Lower leg skin (tissue), 4 donors: ENCODE measurements at regions not wholly inside any gene's neighbourhood (a gene's known extent, or its start where the extent isn't known, plus 50 kb on each side); places are given as distances from the start of the nearest gene placed in this dataset.
"Not testable (repeated sequence)": the region's sequence is repeated elsewhere in the genome, so short reads cannot be mapped to it uniquely, and the experiment has no call there.

Source experiments
- DNase-seq, 2 donors: peaks; one replicate each; pipeline ENCODE4 v3.0.0-alpha.2; 2019; ENCODE audit warnings: low spot score in 2 of 2
- H3K4me3 ChIP-seq: fragments of 200-600 bp; sonication (generic); 2 replicates; pipeline ENCODE4 v1.5.1; 2017; ENCODE audit warnings: mild to moderate bottlenecking, low read depth; ENCODE audit not compliant: poor library complexity, severe bottlenecking
- POLR2A ChIP-seq, 2 donors: fragments of 450-650 bp; IDR thresholded peaks; one replicate each; pipeline ENCODE4 v1.6.1; 2016 to 2017; ENCODE audit warnings: antibody characterized with exemption in 2 of 2, mild to moderate bottlenecking in 1 of 2, moderate library complexity in 1 of 2
- WGBS, 2 donors: methylation state at CpG; one replicate each; pipeline ENCODE4 v1.1.5; 2018; 5-methylcytosine and 5-hydroxymethylcytosine counted together
- intact Hi-C: fragments of 100-400 bp; cut with DNase I; formaldehyde crosslinking; loops from one replicate; pipeline ENCODE4 v1.15.0; 2023; ENCODE audit warnings: low total_unique reads
- TF ChIP-seq, protein P1 (sequence below), 3 donors: fragments of 450-650 bp; IDR thresholded peaks; one replicate each; pipeline ENCODE4 v1.5.1; 2016; ENCODE audit warnings: antibody characterized with exemption in 3 of 3, mild to moderate bottlenecking in 3 of 3, moderate library complexity in 2 of 3

DNA sequence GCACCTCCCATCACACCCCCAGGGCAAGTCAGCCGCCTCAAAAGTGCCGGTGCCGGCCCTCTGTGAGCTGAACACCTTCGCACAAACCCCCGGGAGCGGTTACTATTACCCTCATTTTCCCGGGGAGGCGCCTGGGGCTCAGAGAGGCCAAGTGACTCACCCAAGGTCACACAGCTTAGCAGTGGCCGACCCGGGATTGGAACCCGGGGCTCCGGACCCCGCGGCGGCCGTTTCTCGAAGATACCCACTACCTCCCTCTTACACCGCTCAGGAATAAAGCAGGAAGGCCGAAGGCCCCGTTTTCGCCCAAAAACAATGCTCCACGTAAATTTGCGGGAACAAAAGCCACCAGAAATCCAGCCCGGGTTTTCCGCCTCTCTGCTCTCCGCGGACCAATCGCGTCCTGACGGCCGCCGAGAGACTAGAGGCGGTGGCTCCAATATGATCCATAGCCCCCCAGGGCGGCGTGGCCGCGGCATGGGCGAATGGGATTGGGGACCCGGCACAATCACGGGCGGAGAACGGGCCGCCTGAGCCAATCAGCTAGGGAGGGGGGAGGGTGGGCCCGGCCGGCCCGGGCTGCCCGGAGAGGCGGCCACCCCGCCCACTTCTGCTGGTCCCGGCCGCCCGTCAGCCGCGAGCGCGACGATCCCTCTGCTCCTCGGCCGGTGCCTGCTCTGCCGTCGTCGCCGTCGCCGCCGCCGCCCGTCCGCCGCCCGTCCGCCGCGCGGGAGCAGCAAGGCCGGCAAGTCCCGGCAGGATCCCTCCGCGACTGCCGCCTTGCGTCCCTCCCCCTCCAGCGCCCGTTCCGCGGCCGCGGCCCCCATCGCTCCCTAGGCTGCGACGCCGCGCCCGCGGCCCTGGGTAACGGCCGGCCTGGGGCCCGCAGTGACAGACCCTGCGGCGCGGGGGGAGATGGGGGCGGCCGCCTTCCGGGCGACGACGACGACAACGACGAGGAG is 177.0 kb downstream of the OR4M2 start:
- no peak overlapping the region for H3K4me3 ChIP-seq
- TF ChIP-seq POLR2A (IDR thresholded peaks at IDR 0.05) = no peak
- TF ChIP-seq, protein P1, sequence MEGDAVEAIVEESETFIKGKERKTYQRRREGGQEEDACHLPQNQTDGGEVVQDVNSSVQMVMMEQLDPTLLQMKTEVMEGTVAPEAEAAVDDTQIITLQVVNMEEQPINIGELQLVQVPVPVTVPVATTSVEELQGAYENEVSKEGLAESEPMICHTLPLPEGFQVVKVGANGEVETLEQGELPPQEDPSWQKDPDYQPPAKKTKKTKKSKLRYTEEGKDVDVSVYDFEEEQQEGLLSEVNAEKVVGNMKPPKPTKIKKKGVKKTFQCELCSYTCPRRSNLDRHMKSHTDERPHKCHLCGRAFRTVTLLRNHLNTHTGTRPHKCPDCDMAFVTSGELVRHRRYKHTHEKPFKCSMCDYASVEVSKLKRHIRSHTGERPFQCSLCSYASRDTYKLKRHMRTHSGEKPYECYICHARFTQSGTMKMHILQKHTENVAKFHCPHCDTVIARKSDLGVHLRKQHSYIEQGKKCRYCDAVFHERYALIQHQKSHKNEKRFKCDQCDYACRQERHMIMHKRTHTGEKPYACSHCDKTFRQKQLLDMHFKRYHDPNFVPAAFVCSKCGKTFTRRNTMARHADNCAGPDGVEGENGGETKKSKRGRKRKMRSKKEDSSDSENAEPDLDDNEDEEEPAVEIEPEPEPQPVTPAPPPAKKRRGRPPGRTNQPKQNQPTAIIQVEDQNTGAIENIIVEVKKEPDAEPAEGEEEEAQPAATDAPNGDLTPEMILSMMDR (IDR thresholded peaks at IDR 0.05) = no peak
- 64 to 76% methylated on average over 58 to 109 of the region's 109 CpGs for WGBS, 2 donors
- no peak for DNase-seq
- intact Hi-C loops = no loop called here

DNA sequence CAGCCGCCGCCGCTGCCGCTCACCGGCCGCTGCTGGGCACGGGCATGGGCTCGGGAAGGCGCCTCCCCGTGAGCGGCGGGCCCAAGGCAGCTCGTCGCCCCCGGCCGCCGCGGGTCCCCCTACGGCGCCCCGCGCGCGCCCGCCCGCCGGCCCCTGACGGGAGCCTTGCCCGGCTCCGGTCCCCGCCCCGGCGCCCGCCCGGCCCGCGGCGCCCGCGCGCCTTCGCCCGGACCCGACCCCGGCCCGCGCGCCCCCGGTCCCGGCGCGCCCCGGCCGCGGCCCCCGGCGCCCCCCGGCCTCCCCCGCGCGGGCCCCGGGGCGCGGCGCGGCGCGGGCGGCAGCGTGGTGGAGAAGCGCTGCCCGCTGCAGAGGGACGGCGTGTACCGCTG is 177.7 kb downstream of the OR4M2 start:
- DNase-seq = no peak
- 60 to 80% methylated on average over 4 to 75 of the region's 75 CpGs for WGBS, 2 donors
- TF ChIP-seq, protein P1 (IDR thresholded peaks at IDR 0.05) = no peak
- TF ChIP-seq POLR2A (IDR thresholded peaks at IDR 0.05) = no peak
- H3K4me3 ChIP-seq = no peak overlapping the region
- intact Hi-C loops = no loop called here

DNA sequence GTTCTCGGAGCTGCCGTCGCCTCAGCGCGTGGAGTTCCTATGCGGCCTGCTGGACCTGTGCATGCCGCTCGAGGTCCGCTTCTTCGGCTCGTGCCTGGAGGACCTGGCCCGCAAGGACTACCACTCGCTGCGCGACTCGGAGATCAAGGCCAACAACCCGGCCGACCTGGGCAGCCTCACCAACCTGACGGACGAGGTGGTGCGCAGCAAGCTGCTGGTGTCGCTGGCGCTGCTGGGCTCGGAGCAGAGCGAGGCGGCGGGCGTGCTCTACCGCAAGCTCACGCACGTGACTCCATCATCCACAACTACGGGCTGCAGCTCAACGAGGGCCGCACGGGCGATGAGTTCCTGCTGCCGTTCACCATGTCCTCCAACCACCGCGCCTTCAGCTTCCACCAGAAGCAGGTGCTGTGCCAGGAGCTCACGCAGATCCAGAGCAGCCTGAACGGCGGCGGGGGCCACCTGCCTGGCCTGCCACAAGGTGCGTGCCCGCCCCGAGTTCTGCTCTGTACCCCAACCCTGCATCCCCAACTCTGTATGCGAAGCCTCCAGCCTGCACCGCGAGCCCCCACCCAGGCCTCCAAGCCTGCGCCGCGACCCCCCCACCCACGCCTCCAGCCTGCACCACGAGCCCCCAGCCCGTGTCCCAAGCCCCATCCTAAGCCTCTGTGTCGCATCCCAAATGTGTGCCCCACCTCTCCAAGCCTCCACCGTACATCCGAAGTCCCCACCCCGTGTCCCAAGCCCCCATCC is 178.2 kb downstream of the OR4M2 start:
- intact Hi-C loops = no loop called here
- no peak for TF ChIP-seq POLR2A (IDR thresholded peaks at IDR 0.05)
- TF ChIP-seq, protein P1 (IDR thresholded peaks at IDR 0.05) = no peak
- DNase-seq = no peak
- no peak overlapping the region for H3K4me3 ChIP-seq
- 73 to 81% methylated on average over 43 to 59 of the region's 59 CpGs for WGBS, 2 donors

DNA sequence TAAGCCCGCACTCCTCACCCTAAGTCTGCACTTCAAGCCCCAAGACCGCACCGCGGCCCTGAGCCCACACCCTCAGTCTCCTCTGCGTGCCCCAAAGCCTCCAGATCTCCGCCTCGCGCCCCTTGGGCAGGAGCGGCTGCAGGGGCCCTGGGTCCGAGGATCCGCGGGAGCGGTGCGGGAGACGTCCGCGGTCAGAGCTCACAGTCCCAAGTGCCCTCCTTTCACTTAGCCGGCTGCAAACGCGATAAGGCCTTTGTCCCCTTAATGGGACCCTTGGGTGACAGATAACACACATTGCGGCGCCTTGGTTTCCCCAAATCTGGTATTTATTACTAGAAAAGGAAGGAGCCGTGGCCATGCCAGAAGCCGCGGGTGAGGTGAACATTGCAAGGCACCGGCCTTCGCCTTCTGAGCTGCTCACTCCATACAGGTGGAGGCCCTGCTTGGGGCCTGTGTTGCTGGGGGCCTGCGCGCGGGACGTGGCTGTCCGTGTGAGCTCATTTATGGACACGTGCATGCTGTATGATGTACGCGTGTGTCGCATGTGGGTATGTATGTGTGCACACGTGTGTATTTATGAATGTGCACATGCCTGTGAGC is 178.9 kb downstream of the OR4M2 start:
- H3K4me3 ChIP-seq, intact Hi-C loops: not testable (repeated sequence)
- WGBS, 2 donors = 81 to 88% methylated on average over 37 of the region's 37 CpGs
- DNase-seq = peak in 1 of 2 donors; percentile 66

DNA sequence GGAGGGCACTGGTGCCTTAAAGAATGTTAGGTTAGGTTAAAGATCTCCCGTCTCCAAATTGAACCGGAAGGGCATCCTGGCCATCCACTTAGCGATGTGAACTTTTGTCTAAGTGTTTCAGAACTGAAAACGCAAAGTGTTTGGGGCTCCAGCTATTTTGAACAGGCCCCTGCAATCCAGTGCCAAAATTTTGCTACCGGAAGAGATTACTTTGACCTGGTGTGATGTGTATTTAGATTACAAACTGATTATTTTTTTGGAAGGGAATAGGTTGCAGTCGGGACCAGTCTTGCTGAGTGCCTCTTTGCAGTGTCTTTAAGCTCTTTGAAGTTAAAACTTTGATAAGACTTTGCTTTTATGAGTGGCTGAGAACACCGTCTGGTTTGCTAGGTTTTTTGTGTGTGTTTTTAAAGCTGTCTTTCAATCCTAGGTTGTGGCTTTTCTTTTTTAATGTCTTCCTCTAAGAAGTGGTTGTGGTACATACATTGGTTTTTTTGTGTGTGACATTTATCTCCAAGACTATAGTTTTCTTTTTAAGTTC is 179.6 kb downstream of the OR4M2 start:
- DNase-seq = peak in 1 of 2 donors; percentile 36
- no peak overlapping the region for H3K4me3 ChIP-seq
- intact Hi-C loops = no loop called here
- TF ChIP-seq POLR2A (IDR thresholded peaks at IDR 0.05) = no peak
- TF ChIP-seq, protein P1 (IDR thresholded peaks at IDR 0.05) = no peak
- 83% methylated on average over 7 of the region's 7 CpGs for WGBS, 2 donors
